Naive thymus-derived CD4-positive, alpha-beta T cell (primary cell): ENCODE measurements at regions not wholly inside any gene's neighbourhood (a gene's known extent, or its start where the extent isn't known, plus 50 kb on each side); places are given as distances from the start of the nearest gene placed in this dataset.
A peak's percentile ranks its signal among the peaks of the same experiment; 100 is the strongest.

Experiments
- ATAC-seq: fragments of 150-1000 bp; cut with Tn5 transposase; 2 replicates; pipeline ENCODE4 v1.10.0; 2021; ENCODE audit warnings: mild to moderate bottlenecking, moderate library complexity
- CTCF ChIA-PET: fragments of 350-600 bp; sonication (Branson Sonifier 250); formaldehyde crosslinking; loops from one replicate; lab custom pipeline; 2021; ENCODE audit warnings: antibody characterized with exemption; lab: Charles Lee
- POLR2A ChIA-PET: fragments of 350-600 bp; sonication (Branson Sonifier 250); formaldehyde crosslinking; loops from one replicate; lab custom pipeline; 2021; ENCODE audit warnings: antibody characterized with exemption, inconsistent platforms; lab: Charles Lee
- DNase-seq, 9 donors: peaks; one replicate each; pipeline versions ENCODE4 v3.0.0 to v3.0.0-alpha.2; 2020 to 2022; ENCODE audit warnings: mixed read lengths in 1 of 9
- H3K27ac ChIP-seq: one replicate; pipeline ENCODE4 v1.7.0; 2013; ENCODE audit warnings: mild to moderate bottlenecking, low read depth, low read length, moderate library complexity
- H3K27me3 ChIP-seq, 2 donors: one replicate each; pipeline ENCODE4 v1.7.0; 2013; ENCODE audit warnings: low read length in 2 of 2, mild to moderate bottlenecking in 2 of 2, moderate library complexity in 2 of 2; ENCODE audit not compliant: control insufficient read depth in 2 of 2, insufficient read depth in 2 of 2
- H3K36me3 ChIP-seq, 3 experiments: 1 replicate in 2 of 3; 2 replicates in 1 of 3; pipeline ENCODE4 v1.7.0; 2013; ENCODE audit warnings: low read length in 3 of 3, mild to moderate bottlenecking in 3 of 3, moderate library complexity in 1 of 3; ENCODE audit not compliant: insufficient read depth in 3 of 3, control insufficient read depth in 2 of 3
- H3K4me1 ChIP-seq, 2 donors: one replicate each; pipeline ENCODE4 v1.7.0; 2013; ENCODE audit warnings: low read length in 2 of 2, mild to moderate bottlenecking in 2 of 2, moderate library complexity in 1 of 2; ENCODE audit not compliant: control insufficient read depth in 2 of 2, insufficient read depth in 2 of 2
- H3K4me3 ChIP-seq: 2 replicates; pipeline ENCODE4 v1.7.0; 2013; ENCODE audit warnings: mild to moderate bottlenecking, low read length
- H3K9me3 ChIP-seq, 3 experiments: 1 replicate in 2 of 3; 2 replicates in 1 of 3; pipeline ENCODE4 v1.7.0; 2013; ENCODE audit warnings: low read length in 3 of 3; ENCODE audit not compliant: control insufficient read depth in 2 of 3
- H3K27ac Mint-ChIP-seq, 9 donors: one replicate each; pipeline ENCODE4 v1.8.0; 2020 to 2022; ENCODE audit warnings: mixed read lengths in 9 of 9, mild to moderate bottlenecking in 8 of 9, moderate library complexity in 5 of 9, inconsistent platforms in 2 of 9
- H3K27me3 Mint-ChIP-seq, 5 donors: one replicate each; pipeline ENCODE4 v1.8.0; 2021 to 2022; ENCODE audit warnings: mixed read lengths in 5 of 5, mild to moderate bottlenecking in 1 of 5
- H3K36me3 Mint-ChIP-seq, 5 donors: one replicate each; pipeline ENCODE4 v1.8.0; 2020 to 2022; ENCODE audit warnings: mixed read lengths in 5 of 5, mild to moderate bottlenecking in 3 of 5, inconsistent platforms in 1 of 5
- H3K4me1 Mint-ChIP-seq, 7 donors: one replicate each; pipeline ENCODE4 v1.8.0; 2020 to 2022; ENCODE audit warnings: mixed read lengths in 7 of 7, mild to moderate bottlenecking in 3 of 7, inconsistent platforms in 1 of 7
- H3K4me3 Mint-ChIP-seq, 10 donors: one replicate each; pipeline ENCODE4 v1.8.0; 2020 to 2022; ENCODE audit warnings: mild to moderate bottlenecking in 10 of 10, mixed read lengths in 10 of 10, moderate library complexity in 6 of 10, inconsistent platforms in 2 of 10
- H3K9me3 Mint-ChIP-seq, 11 donors: one replicate each; pipeline ENCODE4 v1.8.0; 2020 to 2022; ENCODE audit warnings: mixed read lengths in 11 of 11, mild to moderate bottlenecking in 4 of 11, inconsistent platforms in 1 of 11, moderate library complexity in 1 of 11
- intact Hi-C, 2 donors: fragments of 100-400 bp; cut with micrococcal nuclease; formaldehyde crosslinking; loops; one replicate each; pipeline ENCODE4 v1.15.1; 2023

DNA sequence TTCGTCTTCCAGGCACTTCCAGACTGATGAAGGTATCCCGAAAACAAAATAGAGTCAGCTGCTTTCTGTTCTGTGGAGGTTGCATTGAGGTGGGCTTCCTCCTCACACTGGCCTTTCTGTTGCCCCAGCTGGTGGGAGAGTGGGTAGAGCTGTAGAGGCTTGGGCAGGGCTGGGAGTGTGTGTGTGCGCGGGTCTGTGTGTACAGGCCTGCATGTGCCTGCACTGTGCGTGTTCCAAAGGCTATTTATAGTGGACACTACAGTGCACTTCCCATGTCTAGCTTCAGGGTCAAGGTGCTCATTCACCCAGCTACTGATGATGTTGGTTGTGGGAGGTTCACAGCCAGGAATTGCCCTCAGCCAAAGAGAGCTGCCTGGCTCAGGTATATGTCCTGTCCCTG is 260.1 kb upstream of the HABP2 start:
- Mint-ChIP-seq H3K27ac (no peak overlapping the region), H3K27me3 (peaks cover 0 to 16% (median 4%) of the 10 kb centered on the region in 5 donors), H3K4me3 (no peak overlapping the region), H3K4me1 (no peaks in the 10 kb centered on the region), H3K36me3 (no peaks in the 10 kb centered on the region), H3K9me3 (no peaks in the 10 kb centered on the region)
- no peaks in the 10 kb centered on the region for H3K36me3 ChIP-seq
- H3K27ac ChIP-seq = no peak overlapping the region
- intact Hi-C loops = no loop called here
- no peaks in the 10 kb centered on the region for H3K9me3 ChIP-seq
- no peaks in the 10 kb centered on the region for H3K4me1 ChIP-seq
- POLR2A ChIA-PET = no interaction called here
- DNase-seq = no peak
- ATAC-seq = no peak
- CTCF ChIA-PET = no interaction called here
- no peaks in the 10 kb centered on the region for H3K27me3 ChIP-seq
- no peak overlapping the region for H3K4me3 ChIP-seq

DNA sequence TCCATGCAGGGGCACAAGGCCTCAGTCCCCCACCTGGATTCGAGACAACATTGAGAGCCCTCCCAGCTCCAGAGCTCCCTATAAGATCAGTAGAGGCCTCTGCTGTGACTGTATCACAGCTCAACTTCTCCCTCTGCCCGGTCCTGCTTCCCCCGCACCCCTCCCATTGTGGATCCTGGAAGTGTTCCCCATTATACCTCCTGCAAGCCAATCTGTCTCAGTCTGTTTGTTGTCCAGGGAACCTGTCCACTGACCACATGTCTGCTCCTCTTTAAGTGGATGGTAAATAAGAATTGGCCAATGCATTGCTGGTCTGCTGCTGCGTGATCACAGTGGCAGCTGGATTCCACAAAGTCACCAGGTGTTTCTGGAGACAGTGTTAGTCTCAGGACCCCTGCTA is 259.7 kb upstream of the HABP2 start:
- H3K4me1 Mint-ChIP-seq = no peaks in the 10 kb centered on the region
- Histone ChIP-seq H3K27me3 (no peaks in the 10 kb centered on the region), H3K36me3 (no peaks in the 10 kb centered on the region), H3K4me3 (no peak overlapping the region), H3K4me1 (no peaks in the 10 kb centered on the region), H3K9me3 (no peaks in the 10 kb centered on the region), H3K27ac (no peak overlapping the region)
- H3K4me3 Mint-ChIP-seq = no peak overlapping the region
- H3K36me3 Mint-ChIP-seq = no peaks in the 10 kb centered on the region
- H3K27ac Mint-ChIP-seq = no peak overlapping the region
- peaks cover 0 to 19% (median 4%) of the 10 kb centered on the region in 5 donors for H3K27me3 Mint-ChIP-seq
- CTCF ChIA-PET = no interaction called here
- intact Hi-C loops = no loop called here
- DNase-seq = no peak
- no peak for ATAC-seq
- POLR2A ChIA-PET = no interaction called here
- no peaks in the 10 kb centered on the region for H3K9me3 Mint-ChIP-seq

DNA sequence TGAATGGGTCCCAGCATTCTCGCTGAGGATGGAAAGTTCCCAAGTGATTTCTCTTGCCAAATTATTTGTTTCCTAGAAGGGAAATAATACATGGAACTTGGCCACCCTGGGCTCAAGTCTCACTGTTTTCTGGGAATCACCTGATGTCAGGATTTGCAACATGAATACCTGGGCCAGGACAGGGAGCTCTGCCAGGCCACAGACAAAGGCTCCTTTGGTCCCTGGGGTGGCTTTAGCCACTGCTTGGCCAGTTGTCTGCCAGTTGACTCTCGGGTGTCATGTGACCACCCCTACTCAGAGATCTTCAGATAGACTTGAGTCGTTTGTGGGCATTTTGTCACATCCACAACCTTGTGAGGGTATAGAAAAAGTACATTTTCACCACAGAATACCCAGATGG is 258.0 kb upstream of the HABP2 start:
- Histone ChIP-seq H3K27me3 (peaks cover 0 to 2% of the 10 kb centered on the region in 2 donors), H3K9me3 (no peaks in the 10 kb centered on the region), H3K36me3 (no peaks in the 10 kb centered on the region), H3K27ac (no peak overlapping the region), H3K4me1 (no peaks in the 10 kb centered on the region), H3K4me3 (no peak overlapping the region)
- ATAC-seq (no peak), DNase-seq (no peak)
- H3K9me3 Mint-ChIP-seq = no peaks in the 10 kb centered on the region
- CTCF ChIA-PET = no interaction called here
- intact Hi-C loops = no loop called here
- POLR2A ChIA-PET = no interaction called here
- no peak overlapping the region for H3K27ac Mint-ChIP-seq
- no peaks in the 10 kb centered on the region for H3K36me3 Mint-ChIP-seq
- peaks cover 4 to 36% (median 14%) of the 10 kb centered on the region in 5 donors for H3K27me3 Mint-ChIP-seq
- peaks cover 0 to 5% (median 0%) of the 10 kb centered on the region in 7 donors for H3K4me1 Mint-ChIP-seq
- H3K4me3 Mint-ChIP-seq = no peak overlapping the region

DNA sequence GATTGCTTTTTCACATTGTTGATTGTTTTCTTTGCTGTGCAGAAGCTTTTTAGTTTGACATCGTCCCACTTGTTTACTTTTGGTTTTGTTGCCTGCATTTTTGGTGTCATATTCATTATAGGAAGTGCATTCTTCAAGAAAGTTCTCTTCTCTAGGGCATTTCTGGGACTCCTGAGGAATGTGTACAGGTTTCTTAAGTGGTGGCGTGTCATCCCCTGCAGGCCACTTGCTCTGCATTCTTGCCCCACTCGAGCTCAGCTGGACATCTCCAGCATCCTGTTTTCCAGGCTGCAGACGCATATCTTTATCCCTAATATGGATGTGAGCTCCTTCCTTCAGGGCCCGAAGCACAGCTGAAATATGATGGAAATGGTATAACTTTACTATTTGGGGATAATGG is 255.6 kb upstream of the HABP2 start:
- intact Hi-C loops = no loop called here
- H3K36me3 Mint-ChIP-seq = no peaks in the 10 kb centered on the region
- Histone ChIP-seq H3K9me3 (no peaks in the 10 kb centered on the region), H3K4me3 (no peak overlapping the region), H3K27ac (no peak overlapping the region), H3K27me3 (peaks cover 0 to 3% of the 10 kb centered on the region in 2 donors), H3K36me3 (no peaks in the 10 kb centered on the region), H3K4me1 (no peaks in the 10 kb centered on the region)
- CTCF ChIA-PET = no interaction called here
- H3K27me3 Mint-ChIP-seq = peaks cover 4 to 32% (median 16%) of the 10 kb centered on the region in 5 donors
- ATAC-seq (no peak), DNase-seq (no peak)
- H3K4me3 Mint-ChIP-seq = no peak overlapping the region
- POLR2A ChIA-PET = no interaction called here
- H3K27ac Mint-ChIP-seq = no peak overlapping the region
- no peaks in the 10 kb centered on the region for H3K9me3 Mint-ChIP-seq
- H3K4me1 Mint-ChIP-seq = peaks cover 0 to 5% (median 0%) of the 10 kb centered on the region in 7 donors

DNA sequence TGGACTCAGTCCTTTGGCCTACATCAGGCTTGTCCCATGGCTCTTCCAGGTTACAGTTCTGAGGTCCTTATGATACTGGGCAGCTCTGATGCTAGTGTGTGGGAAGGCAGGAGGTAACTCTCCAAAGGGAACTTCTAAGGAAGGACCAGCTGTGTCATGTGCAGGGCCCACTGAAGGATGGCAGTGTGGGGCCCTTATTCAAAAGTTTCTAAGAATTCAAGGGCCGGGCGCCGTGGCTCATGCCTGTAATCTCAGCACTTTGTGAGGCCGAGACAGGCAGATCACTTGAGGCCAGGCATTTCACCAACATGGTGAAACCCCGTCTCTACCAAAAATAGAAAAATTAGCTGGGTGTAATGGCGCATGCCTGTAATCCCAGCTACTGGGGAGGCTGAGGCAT is 254.2 kb upstream of the HABP2 start:
- H3K4me3 ChIP-seq = no peak overlapping the region
- Mint-ChIP-seq H3K4me3 (no peak overlapping the region), H3K36me3 (no peaks in the 10 kb centered on the region), H3K27ac (no peak overlapping the region), H3K27me3 (peaks cover 4 to 32% (median 16%) of the 10 kb centered on the region in 5 donors), H3K9me3 (no peaks in the 10 kb centered on the region), H3K4me1 (peaks cover 0 to 5% (median 0%) of the 10 kb centered on the region in 7 donors)
- H3K27ac ChIP-seq = no peak overlapping the region
- ChIA-PET POLR2A (no interaction called here), CTCF (no interaction called here)
- H3K9me3 ChIP-seq = no peaks in the 10 kb centered on the region
- peaks cover 0 to 3% of the 10 kb centered on the region in 2 donors for H3K27me3 ChIP-seq
- ATAC-seq (no peak), DNase-seq (no peak)
- intact Hi-C loops = no loop called here
- no peaks in the 10 kb centered on the region for H3K36me3 ChIP-seq
- no peaks in the 10 kb centered on the region for H3K4me1 ChIP-seq

DNA sequence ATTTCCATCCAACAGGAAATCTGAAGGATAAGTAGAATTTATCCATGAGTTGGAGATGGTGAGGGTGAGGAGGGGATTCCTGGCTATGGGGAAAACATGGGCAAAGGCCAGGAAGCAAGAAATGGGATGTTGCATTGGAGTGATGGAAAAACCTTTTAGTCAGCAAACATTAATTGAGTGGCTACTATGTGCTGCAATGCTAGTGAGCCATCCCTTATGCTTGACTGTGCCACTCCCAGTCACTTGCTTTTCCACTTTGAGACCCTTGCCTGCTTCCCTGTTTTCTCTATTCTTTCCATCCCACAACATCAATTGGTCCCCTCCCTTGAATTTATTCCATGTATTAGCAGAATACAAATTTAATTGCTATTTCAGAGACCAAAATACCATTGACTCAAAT is 252.7 kb upstream of the HABP2 start:
- H3K27me3 Mint-ChIP-seq = peaks cover 4 to 32% (median 16%) of the 10 kb centered on the region in 5 donors
- H3K4me1 ChIP-seq = no peaks in the 10 kb centered on the region
- no peak overlapping the region for H3K27ac ChIP-seq
- no peaks in the 10 kb centered on the region for H3K9me3 Mint-ChIP-seq
- no peaks in the 10 kb centered on the region for H3K36me3 ChIP-seq
- ATAC-seq (no peak), DNase-seq (no peak)
- ChIA-PET CTCF (no interaction called here), POLR2A (no interaction called here)
- H3K36me3 Mint-ChIP-seq = no peaks in the 10 kb centered on the region
- no peak overlapping the region for H3K27ac Mint-ChIP-seq
- H3K4me1 Mint-ChIP-seq = peaks cover 0 to 5% (median 0%) of the 10 kb centered on the region in 7 donors
- no peak overlapping the region for H3K4me3 Mint-ChIP-seq
- H3K4me3 ChIP-seq = no peak overlapping the region
- H3K9me3 ChIP-seq = no peaks in the 10 kb centered on the region
- intact Hi-C loops = no loop called here
- peaks cover 0 to 3% of the 10 kb centered on the region in 2 donors for H3K27me3 ChIP-seq

DNA sequence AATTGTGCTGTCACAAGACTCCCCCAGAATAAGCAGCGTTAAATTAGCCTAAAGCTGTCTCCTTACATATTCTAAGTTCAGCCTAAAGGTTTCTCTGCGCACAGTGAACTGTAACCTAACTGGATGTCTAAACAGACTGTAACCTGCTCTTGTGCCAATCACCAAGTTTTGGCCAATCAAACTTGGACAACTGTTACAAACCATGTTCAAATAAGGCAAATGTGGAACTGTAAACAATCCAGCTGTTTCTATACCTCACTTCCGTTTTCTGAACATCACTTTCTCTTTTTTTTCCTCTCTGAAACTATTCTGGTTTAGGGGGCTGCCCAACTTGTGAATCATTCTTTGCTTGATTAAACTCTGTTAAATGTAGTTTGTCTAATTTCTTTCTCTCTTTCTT is 252.2 kb upstream of the HABP2 start:
- ATAC-seq (peak; percentile 70), DNase-seq (no peak)
- no peaks in the 10 kb centered on the region for H3K36me3 Mint-ChIP-seq
- POLR2A ChIA-PET = no interaction called here
- H3K4me1 ChIP-seq = no peaks in the 10 kb centered on the region
- peaks cover 0 to 3% of the 10 kb centered on the region in 2 donors for H3K27me3 ChIP-seq
- peaks cover 0 to 5% (median 0%) of the 10 kb centered on the region in 7 donors for H3K4me1 Mint-ChIP-seq
- peaks cover 4 to 32% (median 16%) of the 10 kb centered on the region in 5 donors for H3K27me3 Mint-ChIP-seq
- H3K9me3 ChIP-seq = no peaks in the 10 kb centered on the region
- no peaks in the 10 kb centered on the region for H3K36me3 ChIP-seq
- H3K4me3 Mint-ChIP-seq = no peak overlapping the region
- no peak overlapping the region for H3K4me3 ChIP-seq
- CTCF ChIA-PET = no interaction called here
- intact Hi-C loops = no loop called here
- H3K9me3 Mint-ChIP-seq = no peaks in the 10 kb centered on the region
- no peak overlapping the region for H3K27ac ChIP-seq
- no peak overlapping the region for H3K27ac Mint-ChIP-seq
